Esophagus squamous epithelium (tissue), 5 donors: ENCODE measurements at regions not wholly inside any gene's neighbourhood (a gene's known extent, or its start where the extent isn't known, plus 50 kb on each side); places are given as distances from the start of the nearest gene placed in this dataset.

Source experiments
- DNase-seq: peaks from one replicate; lab custom pipeline; 2025; lab: John Stamatoyannopoulos, UW
- H3K27ac ChIP-seq, 4 donors: fragments of 200-600 bp; sonication (generic); one replicate each; pipeline ENCODE4 v1.5.1; 2016 to 2019; ENCODE audit warnings: mild to moderate bottlenecking in 1 of 4
- H3K27me3 ChIP-seq, 4 donors: fragments of 200-600 bp; sonication (generic); 1 replicate in 3 of 4; 2 replicates in 1 of 4; pipeline versions ENCODE4 v1.5.1 to v1.6.0; 2017 to 2021; ENCODE audit warnings: antibody characterized with exemption in 1 of 4
- H3K36me3 ChIP-seq, 3 donors: fragments of 200-600 bp; sonication (generic); one replicate each; pipeline ENCODE4 v1.5.1; 2016 to 2019
- H3K4me1 ChIP-seq, 3 donors: fragments of 200-600 bp; sonication (generic); one replicate each; pipeline ENCODE4 v1.5.1; 2017 to 2019
- H3K4me3 ChIP-seq, 4 donors: fragments of 200-600 bp; sonication (generic); 1 replicate in 3 of 4; 2 replicates in 1 of 4; pipeline ENCODE4 v1.5.1; 2016 to 2019; ENCODE audit warnings: mild to moderate bottlenecking in 2 of 4, moderate library complexity in 1 of 4
- H3K9me3 ChIP-seq, 3 donors: fragments of 200-600 bp; sonication (generic); one replicate each; pipeline ENCODE4 v1.5.1; 2016 to 2019
- POLR2A ChIP-seq, 4 donors: fragments of 450-650 bp; IDR thresholded peaks; one replicate each; pipeline ENCODE4 v1.6.1; 2017; ENCODE audit warnings: antibody characterized with exemption in 4 of 4, mild to moderate bottlenecking in 4 of 4, moderate library complexity in 3 of 4
- WGBS, 2 donors: methylation state at CpG; one replicate each; pipeline ENCODE4 v1.1.5; 2018; 5-methylcytosine and 5-hydroxymethylcytosine counted together
- intact Hi-C: fragments of 100-400 bp; cut with DNase I; formaldehyde crosslinking; loops from one replicate; pipeline ENCODE4 v1.15.0; 2022
- TF ChIP-seq, protein P1 (sequence below), 6 experiments: fragments of 450-650 bp in 4 of 6; fragments of 200-600 bp in 2 of 6; sonication (generic) in 2 of 6; IDR thresholded peaks; one replicate each; pipeline ENCODE4 v1.5.1; 2016 to 2019; ENCODE audit warnings: antibody characterized with exemption in 6 of 6, mild to moderate bottlenecking in 4 of 6, moderate library complexity in 4 of 6
- donor health status: DM: yes; HTN: yes; CAD: no.

DNA sequence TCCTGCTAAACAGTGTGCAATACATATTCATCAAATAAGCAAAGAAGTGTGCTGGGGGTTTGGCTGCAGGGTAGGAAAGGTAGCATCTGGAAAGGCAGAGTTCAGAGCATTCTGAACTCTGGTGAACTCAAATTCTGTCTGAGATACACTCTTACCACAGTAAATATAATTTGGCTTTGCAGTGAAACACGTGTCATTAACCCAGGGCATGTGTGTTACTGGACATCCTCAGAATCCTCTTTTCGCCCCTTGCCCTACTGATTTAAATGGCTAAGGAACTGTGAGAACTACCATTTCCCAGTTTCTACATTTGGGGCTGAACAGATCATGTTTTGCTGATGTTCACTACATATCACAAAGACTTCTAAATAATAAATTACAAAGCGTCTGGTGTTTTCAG, 562.8 kb upstream of the SGCG start:
- no peak overlapping the region for H3K27ac ChIP-seq
- H3K9me3 ChIP-seq: peaks cover 0 to 3% (median 2%) of the 10 kb centered on the region in 3 donors
- no peaks in the 10 kb centered on the region for H3K27me3 ChIP-seq
- DNase-seq: no peak
- intact Hi-C loops: no loop called here
- WGBS, 2 donors: 64 to 70% methylated on average over 3 of the region's 3 CpGs
- TF ChIP-seq, protein P1, sequence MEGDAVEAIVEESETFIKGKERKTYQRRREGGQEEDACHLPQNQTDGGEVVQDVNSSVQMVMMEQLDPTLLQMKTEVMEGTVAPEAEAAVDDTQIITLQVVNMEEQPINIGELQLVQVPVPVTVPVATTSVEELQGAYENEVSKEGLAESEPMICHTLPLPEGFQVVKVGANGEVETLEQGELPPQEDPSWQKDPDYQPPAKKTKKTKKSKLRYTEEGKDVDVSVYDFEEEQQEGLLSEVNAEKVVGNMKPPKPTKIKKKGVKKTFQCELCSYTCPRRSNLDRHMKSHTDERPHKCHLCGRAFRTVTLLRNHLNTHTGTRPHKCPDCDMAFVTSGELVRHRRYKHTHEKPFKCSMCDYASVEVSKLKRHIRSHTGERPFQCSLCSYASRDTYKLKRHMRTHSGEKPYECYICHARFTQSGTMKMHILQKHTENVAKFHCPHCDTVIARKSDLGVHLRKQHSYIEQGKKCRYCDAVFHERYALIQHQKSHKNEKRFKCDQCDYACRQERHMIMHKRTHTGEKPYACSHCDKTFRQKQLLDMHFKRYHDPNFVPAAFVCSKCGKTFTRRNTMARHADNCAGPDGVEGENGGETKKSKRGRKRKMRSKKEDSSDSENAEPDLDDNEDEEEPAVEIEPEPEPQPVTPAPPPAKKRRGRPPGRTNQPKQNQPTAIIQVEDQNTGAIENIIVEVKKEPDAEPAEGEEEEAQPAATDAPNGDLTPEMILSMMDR (IDR thresholded peaks at IDR 0.05): no peak
- TF ChIP-seq POLR2A (IDR thresholded peaks at IDR 0.05): no peak
- H3K36me3 ChIP-seq: no peaks in the 10 kb centered on the region
- H3K4me1 ChIP-seq: no peaks in the 10 kb centered on the region
- H3K4me3 ChIP-seq: no peak overlapping the region

DNA sequence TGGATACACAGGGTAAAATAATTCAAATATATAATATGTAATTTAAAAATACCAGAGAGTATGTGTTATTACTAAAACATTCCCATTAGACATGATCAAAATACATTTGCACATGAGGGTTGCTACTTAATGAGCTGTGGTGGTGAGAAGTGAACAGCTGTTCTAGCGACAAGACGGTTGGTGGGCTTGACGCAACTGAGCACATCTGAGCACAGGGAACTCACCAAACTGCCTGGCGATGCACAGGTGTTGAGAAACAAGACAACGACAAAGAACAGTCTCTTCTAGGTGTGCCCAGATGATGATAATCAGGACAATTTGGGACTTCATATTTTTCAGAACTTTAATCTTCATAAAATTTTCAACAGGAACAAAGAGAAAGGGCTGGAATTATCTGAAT, 555.1 kb upstream of the SGCG start:
- intact Hi-C loops: no loop called here
- no peak for DNase-seq

DNA sequence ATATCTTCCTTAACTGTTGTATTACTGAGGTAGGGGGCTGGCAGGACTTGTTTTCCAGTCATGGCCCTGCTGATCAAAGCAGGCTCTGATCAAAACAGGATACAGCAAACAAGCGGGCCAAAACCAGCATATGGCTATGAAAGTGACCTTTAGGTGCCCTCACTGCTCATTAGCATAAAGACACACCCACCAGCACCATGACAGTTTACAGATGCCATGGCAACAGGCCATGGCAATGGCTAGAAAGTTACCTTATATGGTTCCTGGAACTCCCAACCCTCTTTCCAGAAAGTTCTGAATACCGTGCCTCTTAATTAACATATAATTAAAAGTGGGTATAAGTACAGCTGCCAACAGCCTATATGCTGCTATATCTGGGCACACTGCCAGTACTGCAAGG, 551.4 kb upstream of the SGCG start:
- intact Hi-C loops: no loop called here
- Histone ChIP-seq H3K9me3 (peaks cover 0 to 3% (median 0%) of the 10 kb centered on the region in 3 donors), H3K27ac (no peak overlapping the region), H3K4me3 (no peak overlapping the region), H3K36me3 (no peaks in the 10 kb centered on the region), H3K27me3 (no peaks in the 10 kb centered on the region), H3K4me1 (no peaks in the 10 kb centered on the region)
- DNase-seq: no peak
- 72% methylated on average over 2 of the region's 2 CpGs for WGBS, 2 donors
- no peak for TF ChIP-seq POLR2A (IDR thresholded peaks at IDR 0.05)
- TF ChIP-seq, protein P1 (IDR thresholded peaks at IDR 0.05): no peak

More for the DNA sequence above, 555.1 kb upstream of the SGCG start:
- TF ChIP-seq, protein P1 (IDR thresholded peaks at IDR 0.05): no peak
- TF ChIP-seq POLR2A (IDR thresholded peaks at IDR 0.05): no peak
- Histone ChIP-seq H3K4me1 (no peaks in the 10 kb centered on the region), H3K27ac (no peak overlapping the region), H3K4me3 (no peak overlapping the region), H3K9me3 (no peaks in the 10 kb centered on the region), H3K27me3 (no peaks in the 10 kb centered on the region), H3K36me3 (no peaks in the 10 kb centered on the region)
- WGBS, 2 donors: 97 to 99% methylated on average over 5 of the region's 5 CpGs

DNA sequence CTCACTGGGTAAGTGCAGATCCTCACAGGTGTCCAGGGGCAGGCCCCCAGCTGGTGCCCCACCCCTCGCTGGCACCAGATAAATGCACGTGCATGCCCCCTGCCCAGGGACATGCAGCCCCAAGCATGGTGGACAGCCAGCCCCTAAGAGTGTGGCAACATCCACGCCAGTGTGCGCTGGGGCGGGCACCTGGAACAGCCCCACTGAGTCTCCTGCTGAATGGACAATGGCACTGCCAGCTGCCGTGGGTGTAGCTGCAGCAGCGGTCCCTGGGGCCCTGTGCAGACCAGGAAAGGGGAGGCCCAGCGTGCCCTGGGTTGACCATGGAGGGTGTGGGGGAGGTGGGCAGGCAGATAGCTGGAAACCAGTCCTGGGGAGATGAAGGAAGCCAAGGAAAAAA, 538.7 kb upstream of the SGCG start:
- no peak for DNase-seq

DNA sequence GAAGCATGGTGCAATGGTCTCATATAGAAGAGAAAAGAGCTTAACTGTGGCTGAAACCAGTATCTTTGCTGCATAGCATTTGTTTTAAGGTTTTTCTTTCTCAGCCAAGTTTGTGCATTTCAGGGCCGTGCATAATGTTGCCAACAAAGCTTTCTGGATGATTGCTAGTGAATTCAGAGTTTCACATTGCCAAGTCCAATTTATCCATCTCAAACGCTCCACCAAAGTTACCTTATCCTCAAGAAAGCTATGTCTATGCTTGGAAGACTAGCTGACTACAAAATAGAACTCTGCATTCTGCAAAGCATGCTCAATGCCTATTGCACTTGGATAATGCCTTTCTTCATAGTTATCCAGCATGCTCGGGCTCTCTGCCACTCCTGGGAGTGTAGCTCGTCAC, 535.8 kb upstream of the SGCG start:
- no peak for DNase-seq
- no peak overlapping the region for H3K4me3 ChIP-seq
- intact Hi-C loops: no loop called here
- H3K27me3 ChIP-seq: no peaks in the 10 kb centered on the region
- H3K36me3 ChIP-seq: no peaks in the 10 kb centered on the region
- TF ChIP-seq POLR2A (IDR thresholded peaks at IDR 0.05): no peak
- TF ChIP-seq, protein P1 (IDR thresholded peaks at IDR 0.05): no peak
- no peaks in the 10 kb centered on the region for H3K9me3 ChIP-seq
- no peaks in the 10 kb centered on the region for H3K4me1 ChIP-seq
- H3K27ac ChIP-seq: no peak overlapping the region
- 24 to 27% methylated on average over 4 of the region's 4 CpGs for WGBS, 2 donors

More for the DNA sequence above, 538.7 kb upstream of the SGCG start:
- TF ChIP-seq, protein P1 (IDR thresholded peaks at IDR 0.05): no peak
- TF ChIP-seq POLR2A (IDR thresholded peaks at IDR 0.05): no peak
- Histone ChIP-seq H3K9me3 (no peaks in the 10 kb centered on the region), H3K4me1 (no peaks in the 10 kb centered on the region), H3K27me3 (no peaks in the 10 kb centered on the region), H3K36me3 (no peaks in the 10 kb centered on the region), H3K4me3 (no peak overlapping the region), H3K27ac (no peak overlapping the region)
- intact Hi-C loops: no loop called here
- 57 to 86% methylated on average over 1 to 2 of the region's 8 CpGs for WGBS, 2 donors
